Natural killer cell (primary cell): ENCODE measurements at regions not wholly inside any gene's neighbourhood (a gene's known extent, or its start where the extent isn't known, plus 50 kb on each side); places are given as distances from the start of the nearest gene placed in this dataset.

Source experiments
- ATAC-seq, 3 donors: fragments of 150-1000 bp in 2 of 3; fragments of 200-7000 bp in 1 of 3; cut with Tn5 transposase; 1 replicate in 1 of 3; 2 replicates in 2 of 3; pipeline ENCODE4 v1.10.0; 2021; ENCODE audit warnings: mild to moderate bottlenecking in 2 of 3, moderate library complexity in 2 of 3
- DNase-seq, 2 donors: peaks; one replicate each; pipeline versions ENCODE4 v3.0.0 to v3.0.0-alpha.2; 2013 to 2021; ENCODE audit warnings: mixed read lengths in 1 of 2
- H3K27ac ChIP-seq: one replicate; pipeline ENCODE4 v1.5.1; 2013; ENCODE audit warnings: mild to moderate bottlenecking, low read length
- H3K27me3 ChIP-seq: one replicate; pipeline ENCODE4 v1.6.1; 2013; ENCODE audit warnings: low read length; ENCODE audit not compliant: control insufficient read depth, insufficient read depth
- H3K36me3 ChIP-seq: one replicate; pipeline ENCODE4 v1.6.1; 2013; ENCODE audit warnings: low read length; ENCODE audit not compliant: control insufficient read depth, insufficient read depth
- H3K4me1 ChIP-seq: one replicate; pipeline ENCODE4 v1.6.1; 2013; ENCODE audit warnings: low read length; ENCODE audit not compliant: control insufficient read depth, insufficient read depth
- H3K4me3 ChIP-seq: one replicate; pipeline ENCODE4 v1.5.1; 2013; ENCODE audit warnings: low read length
- H3K9me3 ChIP-seq: one replicate; pipeline ENCODE4 v1.6.1; 2013; ENCODE audit warnings: low read length; ENCODE audit not compliant: control insufficient read depth, insufficient read depth
- H3K27ac Mint-ChIP-seq, 2 donors: one replicate each; pipeline ENCODE4 v1.8.0; 2022; ENCODE audit warnings: mild to moderate bottlenecking in 2 of 2, mixed read lengths in 2 of 2, moderate library complexity in 1 of 2
- H3K27me3 Mint-ChIP-seq, 2 donors: one replicate each; pipeline ENCODE4 v1.8.0; 2022; ENCODE audit warnings: low read depth in 2 of 2, mixed read lengths in 2 of 2
- H3K36me3 Mint-ChIP-seq: one replicate; pipeline ENCODE4 v1.8.0; 2022; ENCODE audit warnings: mixed read lengths
- H3K4me1 Mint-ChIP-seq, 2 donors: one replicate each; pipeline ENCODE4 v1.8.0; 2022; ENCODE audit warnings: mixed read lengths in 2 of 2
- H3K4me3 Mint-ChIP-seq: one replicate; pipeline ENCODE4 v1.8.0; 2022; ENCODE audit warnings: mild to moderate bottlenecking, moderate library complexity, mixed read lengths
- H3K9me3 Mint-ChIP-seq, 2 donors: one replicate each; pipeline ENCODE4 v1.8.0; 2022; ENCODE audit warnings: mixed read lengths in 2 of 2
- WGBS: methylation state at CpG from one replicate; pipeline ENCODE4 v1.1.7; 2013; ENCODE audit warnings: missing lambda C conversion rate; ENCODE audit not compliant: insufficient coverage; 5-methylcytosine and 5-hydroxymethylcytosine counted together
- intact Hi-C: fragments of 100-400 bp; cut with micrococcal nuclease; formaldehyde crosslinking; loops from one replicate; pipeline ENCODE4 v1.14.2; 2022
- TF ChIP-seq, protein P1 (sequence below): fragments of 200-600 bp; IDR thresholded peaks from one replicate; pipeline ENCODE4 v1.8.0; 2022; ENCODE audit warnings: antibody characterized with exemption

DNA sequence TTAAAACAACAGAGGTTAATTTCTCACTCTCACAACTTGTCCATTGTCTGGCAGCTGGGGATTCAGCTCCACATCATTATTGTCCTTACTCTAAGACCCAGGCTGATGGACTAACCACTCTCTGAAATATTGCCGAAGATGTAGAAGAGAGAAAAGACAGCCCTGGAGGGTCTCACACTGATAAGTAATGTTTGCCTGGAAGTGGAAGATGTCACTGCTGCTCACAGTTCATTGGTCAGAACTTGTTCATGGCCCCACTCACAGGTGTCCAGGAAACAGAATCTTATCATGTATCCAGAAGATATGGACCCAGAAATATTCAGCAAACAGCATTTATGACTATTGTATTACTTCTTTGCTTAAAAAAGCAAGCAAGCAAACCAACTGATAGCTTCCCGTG, 62.2 kb upstream of the LPP start:
- Histone ChIP-seq H3K27ac (no peak overlapping the region), H3K27me3 (no peaks in the 10 kb centered on the region), H3K36me3 (no peaks in the 10 kb centered on the region), H3K4me1 (no peaks in the 10 kb centered on the region), H3K9me3 (no peaks in the 10 kb centered on the region), H3K4me3 (no peak overlapping the region)
- Mint-ChIP-seq H3K27me3 (no peaks in the 10 kb centered on the region), H3K27ac (no peak overlapping the region), H3K9me3 (no peaks in the 10 kb centered on the region), H3K4me1 (no peaks in the 10 kb centered on the region), H3K36me3 (no peaks in the 10 kb centered on the region), H3K4me3 (no peak overlapping the region)
- DNase-seq (no peak), ATAC-seq (no peak)
- intact Hi-C loops, result no loop called here
- TF ChIP-seq, protein P1, sequence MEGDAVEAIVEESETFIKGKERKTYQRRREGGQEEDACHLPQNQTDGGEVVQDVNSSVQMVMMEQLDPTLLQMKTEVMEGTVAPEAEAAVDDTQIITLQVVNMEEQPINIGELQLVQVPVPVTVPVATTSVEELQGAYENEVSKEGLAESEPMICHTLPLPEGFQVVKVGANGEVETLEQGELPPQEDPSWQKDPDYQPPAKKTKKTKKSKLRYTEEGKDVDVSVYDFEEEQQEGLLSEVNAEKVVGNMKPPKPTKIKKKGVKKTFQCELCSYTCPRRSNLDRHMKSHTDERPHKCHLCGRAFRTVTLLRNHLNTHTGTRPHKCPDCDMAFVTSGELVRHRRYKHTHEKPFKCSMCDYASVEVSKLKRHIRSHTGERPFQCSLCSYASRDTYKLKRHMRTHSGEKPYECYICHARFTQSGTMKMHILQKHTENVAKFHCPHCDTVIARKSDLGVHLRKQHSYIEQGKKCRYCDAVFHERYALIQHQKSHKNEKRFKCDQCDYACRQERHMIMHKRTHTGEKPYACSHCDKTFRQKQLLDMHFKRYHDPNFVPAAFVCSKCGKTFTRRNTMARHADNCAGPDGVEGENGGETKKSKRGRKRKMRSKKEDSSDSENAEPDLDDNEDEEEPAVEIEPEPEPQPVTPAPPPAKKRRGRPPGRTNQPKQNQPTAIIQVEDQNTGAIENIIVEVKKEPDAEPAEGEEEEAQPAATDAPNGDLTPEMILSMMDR, result no peak
- 91% methylated on average over 2 of the region's 2 CpGs for WGBS

DNA sequence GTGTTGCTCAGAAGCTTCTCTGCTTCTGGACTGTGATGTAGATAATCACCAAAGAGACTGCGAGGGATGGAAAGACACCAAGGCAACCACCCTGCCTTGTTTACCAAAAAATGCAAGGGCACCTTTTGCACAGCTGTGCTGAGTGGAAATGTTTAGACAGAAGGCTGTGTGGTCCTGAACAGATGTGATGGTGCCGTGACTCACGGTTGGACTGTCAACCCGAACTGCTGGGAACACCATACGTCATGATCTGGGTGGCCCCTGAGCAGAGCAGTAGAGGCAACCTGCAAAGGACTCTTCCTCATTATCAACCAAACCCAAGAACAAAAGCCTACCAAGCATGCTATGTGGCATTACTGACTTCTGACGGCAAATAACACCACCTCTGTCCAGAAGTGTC, 61.3 kb upstream of the LPP start:
- Histone ChIP-seq H3K4me1 (no peaks in the 10 kb centered on the region), H3K9me3 (no peaks in the 10 kb centered on the region), H3K27ac (no peak overlapping the region), H3K36me3 (no peaks in the 10 kb centered on the region), H3K4me3 (no peak overlapping the region), H3K27me3 (no peaks in the 10 kb centered on the region)
- ATAC-seq (no peak), DNase-seq (no peak)
- no peak overlapping the region for H3K27ac Mint-ChIP-seq
- no peaks in the 10 kb centered on the region for H3K36me3 Mint-ChIP-seq
- H3K4me3 Mint-ChIP-seq, result no peak overlapping the region
- WGBS, result 86% methylated on average over 6 of the region's 6 CpGs
- no peaks in the 10 kb centered on the region for H3K27me3 Mint-ChIP-seq
- H3K9me3 Mint-ChIP-seq, result no peaks in the 10 kb centered on the region
- no peaks in the 10 kb centered on the region for H3K4me1 Mint-ChIP-seq
- TF ChIP-seq, protein P1, result no peak
- intact Hi-C loops, result no loop called here

DNA sequence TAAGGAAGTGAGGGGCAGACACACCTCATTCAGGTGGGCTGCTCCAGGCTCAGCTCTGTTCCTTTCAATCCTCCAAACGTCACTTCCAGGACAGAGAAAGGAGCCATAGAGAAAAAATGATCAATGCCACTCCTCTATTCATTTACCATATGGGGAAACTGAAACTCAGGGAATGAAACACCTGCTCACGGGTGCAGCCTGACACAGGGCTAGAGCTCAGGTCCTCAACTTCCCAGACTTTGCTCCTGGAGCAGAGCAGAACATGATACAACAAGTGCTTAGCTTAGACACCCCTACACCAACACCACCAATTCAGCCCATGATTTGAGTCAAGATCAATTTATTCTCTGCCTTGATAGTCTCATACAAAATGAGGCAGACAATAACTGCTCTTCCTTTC, 58.5 kb upstream of the LPP start:
- intact Hi-C loops, result no loop called here

DNA sequence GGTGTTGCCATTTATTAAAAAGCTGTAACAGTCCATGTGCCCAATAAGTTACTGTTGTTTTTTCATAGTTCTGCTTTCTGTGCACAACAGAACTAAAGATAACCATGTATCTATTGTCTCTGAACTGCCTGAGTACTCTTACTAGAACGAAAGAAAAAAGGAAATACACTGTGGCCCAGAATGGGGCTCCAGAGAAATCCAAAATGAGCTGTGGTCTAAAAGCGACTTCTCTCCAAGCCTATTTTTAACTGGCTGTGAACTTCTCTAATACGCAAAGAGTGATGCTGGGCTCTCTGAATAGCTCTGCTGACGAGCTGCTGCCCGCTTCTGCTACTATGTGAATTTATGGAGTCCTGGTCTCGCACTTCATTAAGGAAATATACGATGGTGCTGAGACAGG, 56.2 kb upstream of the LPP start:
- Mint-ChIP-seq H3K27ac (no peak overlapping the region), H3K4me1 (no peaks in the 10 kb centered on the region)
- 42% methylated on average over 5 of the region's 7 CpGs for WGBS

More for the DNA sequence above, 58.5 kb upstream of the LPP start:
- Histone ChIP-seq H3K27me3 (no peaks in the 10 kb centered on the region), H3K4me1 (no peaks in the 10 kb centered on the region), H3K9me3 (no peaks in the 10 kb centered on the region), H3K27ac (no peak overlapping the region), H3K36me3 (no peaks in the 10 kb centered on the region), H3K4me3 (no peak overlapping the region)
- DNase-seq (no peak), ATAC-seq (no peak)
- H3K27ac Mint-ChIP-seq, result no peak overlapping the region
- peaks cover 0 to 2% of the 10 kb centered on the region in 2 donors for H3K27me3 Mint-ChIP-seq
- no peak overlapping the region for H3K4me3 Mint-ChIP-seq
- no peaks in the 10 kb centered on the region for H3K36me3 Mint-ChIP-seq
- H3K4me1 Mint-ChIP-seq, result no peaks in the 10 kb centered on the region
- WGBS, result 89% methylated on average over 2 of the region's 2 CpGs
- TF ChIP-seq, protein P1, result no peak
- H3K9me3 Mint-ChIP-seq, result no peaks in the 10 kb centered on the region

More for the DNA sequence above, 56.2 kb upstream of the LPP start:
- Mint-ChIP-seq H3K4me3 (no peak overlapping the region), H3K9me3 (no peaks in the 10 kb centered on the region), H3K27me3 (peaks cover 0 to 2% of the 10 kb centered on the region in 2 donors), H3K36me3 (no peaks in the 10 kb centered on the region)
- no peak overlapping the region for H3K27ac ChIP-seq
- no peaks in the 10 kb centered on the region for H3K9me3 ChIP-seq
- no peaks in the 10 kb centered on the region for H3K27me3 ChIP-seq
- DNase-seq, result no peak
- no peak overlapping the region for H3K4me3 ChIP-seq
- intact Hi-C loops, result no loop called here
- ATAC-seq, result no peak
- TF ChIP-seq, protein P1, result no peak
- H3K36me3 ChIP-seq, result no peaks in the 10 kb centered on the region
- no peaks in the 10 kb centered on the region for H3K4me1 ChIP-seq
